ENCODE measurements at regions not wholly inside any gene's neighbourhood (a gene's known extent, or its start where the extent isn't known, plus 50 kb on each side); places are given as distances from the start of the nearest gene placed in this dataset.

GRCh38 chr21:15354516-15354915 is 289.7 kb upstream of the NRIP1 start:
- H3K4me1 ChIP-seq, result no peaks in the 10 kb centered on the region
- intact Hi-C loops (cut with DNase I), result no loop called here
- no peak overlapping the region for H3K27ac ChIP-seq
- TF ChIP-seq, protein P1, sequence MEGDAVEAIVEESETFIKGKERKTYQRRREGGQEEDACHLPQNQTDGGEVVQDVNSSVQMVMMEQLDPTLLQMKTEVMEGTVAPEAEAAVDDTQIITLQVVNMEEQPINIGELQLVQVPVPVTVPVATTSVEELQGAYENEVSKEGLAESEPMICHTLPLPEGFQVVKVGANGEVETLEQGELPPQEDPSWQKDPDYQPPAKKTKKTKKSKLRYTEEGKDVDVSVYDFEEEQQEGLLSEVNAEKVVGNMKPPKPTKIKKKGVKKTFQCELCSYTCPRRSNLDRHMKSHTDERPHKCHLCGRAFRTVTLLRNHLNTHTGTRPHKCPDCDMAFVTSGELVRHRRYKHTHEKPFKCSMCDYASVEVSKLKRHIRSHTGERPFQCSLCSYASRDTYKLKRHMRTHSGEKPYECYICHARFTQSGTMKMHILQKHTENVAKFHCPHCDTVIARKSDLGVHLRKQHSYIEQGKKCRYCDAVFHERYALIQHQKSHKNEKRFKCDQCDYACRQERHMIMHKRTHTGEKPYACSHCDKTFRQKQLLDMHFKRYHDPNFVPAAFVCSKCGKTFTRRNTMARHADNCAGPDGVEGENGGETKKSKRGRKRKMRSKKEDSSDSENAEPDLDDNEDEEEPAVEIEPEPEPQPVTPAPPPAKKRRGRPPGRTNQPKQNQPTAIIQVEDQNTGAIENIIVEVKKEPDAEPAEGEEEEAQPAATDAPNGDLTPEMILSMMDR (IDR thresholded peaks at IDR 0.05), result no peak
- TF ChIP-seq POLR2AphosphoS5 (IDR thresholded peaks at IDR 0.05; ENCODE audit: insufficient read depth in 1 of 2, low read depth in 1 of 2) (no peak), POLR2A (IDR thresholded peaks at IDR 0.05) (no peak)
- no peak for DNase-seq (ENCODE audit: extremely low spot score in 2 of 2)
- H3K27me3 ChIP-seq, result no peaks in the 10 kb centered on the region
- no peak overlapping the region for H3K4me3 ChIP-seq
- H3K36me3 ChIP-seq, result no peaks in the 10 kb centered on the region
- H3K9me3 ChIP-seq, result no peaks in the 10 kb centered on the region

- TF ChIP-seq POLR2AphosphoS5 (IDR thresholded peaks at IDR 0.05; ENCODE audit: insufficient read depth in 1 of 2, low read depth in 1 of 2), result no peak
- no peak for TF ChIP-seq POLR2A (IDR thresholded peaks at IDR 0.05)
- TF ChIP-seq, protein P1 (IDR thresholded peaks at IDR 0.05), result no peak
- intact Hi-C loops (cut with DNase I), result no loop called here
- Histone ChIP-seq H3K27ac (no peak overlapping the region), H3K4me1 (no peaks in the 10 kb centered on the region), H3K27me3 (no peaks in the 10 kb centered on the region), H3K9me3 (no peaks in the 10 kb centered on the region), H3K36me3 (no peaks in the 10 kb centered on the region), H3K4me3 (no peak overlapping the region)
- DNase-seq (ENCODE audit: extremely low spot score in 2 of 2), result no peak
Observed at GRCh38 chr21:15355066-15355465, 290.3 kb upstream of the NRIP1 start.

- no peaks in the 10 kb centered on the region for H3K27me3 ChIP-seq
- H3K9me3 ChIP-seq, result no peaks in the 10 kb centered on the region
- intact Hi-C loops (cut with DNase I), result no loop called here
- no peaks in the 10 kb centered on the region for H3K4me1 ChIP-seq
- H3K36me3 ChIP-seq, result no peaks in the 10 kb centered on the region
- H3K27ac ChIP-seq, result no peak overlapping the region
- no peak for DNase-seq (ENCODE audit: extremely low spot score in 2 of 2)
- TF ChIP-seq POLR2AphosphoS5 (IDR thresholded peaks at IDR 0.05; ENCODE audit: insufficient read depth in 1 of 2, low read depth in 1 of 2) (no peak), POLR2A (IDR thresholded peaks at IDR 0.05) (no peak)
- TF ChIP-seq, protein P1 (IDR thresholded peaks at IDR 0.05), result no peak
- no peak overlapping the region for H3K4me3 ChIP-seq
Observed at GRCh38 chr21:15359251-15359650, 294.5 kb upstream of the NRIP1 start.

DNA sequence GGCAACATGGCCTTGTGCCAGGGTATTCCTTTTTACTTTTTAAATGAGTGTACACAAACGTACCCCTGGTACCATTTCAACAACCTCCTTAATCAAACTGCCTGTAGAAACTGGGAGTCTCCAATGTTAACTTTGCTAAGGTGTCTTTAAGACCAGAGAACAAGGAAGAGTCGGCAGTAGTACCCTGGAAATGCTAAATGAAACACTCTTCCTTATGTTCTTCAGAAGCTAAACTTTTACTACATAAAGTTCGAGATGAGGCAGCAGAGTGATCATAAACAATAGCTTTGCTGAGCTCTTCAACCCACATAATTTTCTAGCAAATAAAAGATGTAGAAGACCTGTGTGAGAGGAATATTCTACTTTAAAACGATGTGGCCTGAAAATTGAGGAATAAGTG is 297.7 kb upstream of the NRIP1 start:
- no peaks in the 10 kb centered on the region for H3K36me3 ChIP-seq
- TF ChIP-seq, protein P1 (IDR thresholded peaks at IDR 0.05), result no peak
- no peak for TF ChIP-seq POLR2AphosphoS5 (IDR thresholded peaks at IDR 0.05; ENCODE audit: insufficient read depth in 1 of 2, low read depth in 1 of 2)
- no peak for DNase-seq (ENCODE audit: extremely low spot score in 2 of 2)
- no peaks in the 10 kb centered on the region for H3K27me3 ChIP-seq
- H3K9me3 ChIP-seq, result no peaks in the 10 kb centered on the region
- no peak overlapping the region for H3K27ac ChIP-seq
- no peaks in the 10 kb centered on the region for H3K4me1 ChIP-seq
- H3K4me3 ChIP-seq, result no peak overlapping the region
- intact Hi-C loops (cut with DNase I), result no loop called here

- intact Hi-C loops (cut with DNase I), result no loop called here
- DNase-seq (ENCODE audit: extremely low spot score in 2 of 2), result no peak
- no peaks in the 10 kb centered on the region for H3K36me3 ChIP-seq
- no peaks in the 10 kb centered on the region for H3K27me3 ChIP-seq
- H3K4me1 ChIP-seq, result no peaks in the 10 kb centered on the region
- no peak overlapping the region for H3K27ac ChIP-seq
- no peak overlapping the region for H3K4me3 ChIP-seq
- TF ChIP-seq, protein P1 (IDR thresholded peaks at IDR 0.05), result no peak
- TF ChIP-seq POLR2AphosphoS5 (IDR thresholded peaks at IDR 0.05; ENCODE audit: insufficient read depth in 1 of 2, low read depth in 1 of 2) (no peak), POLR2A (IDR thresholded peaks at IDR 0.05) (no peak)
- no peaks in the 10 kb centered on the region for H3K9me3 ChIP-seq
Observed at GRCh38 chr21:15363921-15364320, 299.1 kb upstream of the NRIP1 start.

All from vagina (tissue), 2 donors.